K562 (cell line): ENCODE measurements at regions not wholly inside any gene's neighbourhood (a gene's known extent, or its start where the extent isn't known, plus 50 kb on each side); places are given as distances from the start of the nearest gene placed in this dataset.

Experiments
- ATAC-seq: fragments of 200-7000 bp; cut with Tn5 transposase; 3 replicates; pipeline ENCODE4 v1.9.1; 2020; ENCODE audit warnings: moderate library complexity
- BruUV-seq: library from RNA; stranded (reverse); fragments of 400-500 nt; replicated peaks from 2 replicates; lab custom pipeline; 2021; lab: Mats Ljungman, UMichigan
- CTCF ChIA-PET: fragments of 300-600 bp; formaldehyde crosslinking; extraction: SDS; loops from one replicate; lab custom pipeline; 2021; ENCODE audit warnings: low intra/inter-chr PET ratio; lab: Yijun Ruan, JAX
- POLR2A ChIA-PET: fragments of 300-600, 350-650 bp; sonication (Branson Sonifier 250); formaldehyde crosslinking; extraction: SDS; loops from one replicate; lab custom pipeline; 2021; ENCODE audit warnings: antibody characterized with exemption, inconsistent platforms; lab: Yijun Ruan, JAX
- DNase-seq, 4 experiments: peaks; one replicate each; pipeline versions ENCODE4 v3.0.0 to v3.0.0-alpha.2; 2011 to 2018; ENCODE audit warnings: low spot score in 3 of 4, mixed read lengths in 3 of 4; ENCODE audit errors: extremely low read depth in 1 of 4
- FAIRE-seq: peaks from 2 replicates; lab custom pipeline; 2011; peaks lifted over from hg19 to GRCh38; lab: Jason Lieb, UNC
- H2AFZ ChIP-seq: 2 replicates; pipeline ENCODE4 v1.6.0; 2011; ENCODE audit warnings: low read depth, low read length, control low read depth, inconsistent platforms
- H3K27ac ChIP-seq: fragments of 200-600 bp; 3 replicates; pipeline ENCODE4 v1.8.0; 2011; ENCODE audit warnings: low read depth, mild to moderate bottlenecking, control low read depth, inconsistent platforms, low read length, moderate library complexity, mixed read lengths; ENCODE audit errors: extremely low read depth
- H3K27me3 ChIP-seq, 2 experiments: fragments of 300-600 bp in 1 of 2; 2 replicates in 1 of 2; 3 replicates in 1 of 2; pipeline versions ENCODE4 v1.6.0 to v1.8.0; 2011; ENCODE audit warnings: inconsistent platforms in 2 of 2, low read length in 2 of 2, mild to moderate bottlenecking in 1 of 2, mixed read lengths in 1 of 2, moderate library complexity in 1 of 2; ENCODE audit not compliant: control insufficient read depth in 2 of 2, insufficient read depth in 2 of 2
- H3K36me3 ChIP-seq: fragments of 300-600 bp; 3 replicates; pipeline ENCODE4 v1.8.0; 2011; ENCODE audit warnings: mild to moderate bottlenecking, low read length, inconsistent platforms; ENCODE audit not compliant: control insufficient read depth, insufficient read depth
- H3K4me1 ChIP-seq, 2 experiments: fragments of 200-600 bp in 1 of 2; replicated peaks in 1 of 2; 2 replicates in 1 of 2; 3 replicates in 1 of 2; pipeline versions ENCODE4 v1.5.1 to v1.8.0; 2011; ENCODE audit warnings: inconsistent platforms in 2 of 2, low read length in 2 of 2, mild to moderate bottlenecking in 1 of 2, mixed read lengths in 1 of 2, moderate library complexity in 1 of 2; ENCODE audit not compliant: control insufficient read depth in 2 of 2, insufficient read depth in 2 of 2
- H3K4me2 ChIP-seq: 2 replicates; pipeline ENCODE4 v1.6.1; 2011; ENCODE audit warnings: low read length, control low read depth, inconsistent platforms, mixed read lengths; ENCODE audit not compliant: insufficient read depth
- H3K4me3 ChIP-seq: fragments of 200-600 bp; sonication (generic), shearing (Covaris generic); 2 replicates; pipeline ENCODE4 v1.5.1; 2016; ENCODE audit warnings: control low read depth, inconsistent platforms
- H3K79me2 ChIP-seq: fragments of 200-600 bp; 3 replicates; pipeline ENCODE4 v1.8.0; 2011; ENCODE audit warnings: low read length, inconsistent platforms; ENCODE audit not compliant: control insufficient read depth, insufficient read depth
- H3K9ac ChIP-seq, 2 experiments: 2 replicates each; pipeline versions ENCODE4 v1.6.0 to v1.6.1; 2011; ENCODE audit warnings: low read depth in 2 of 2, low read length in 2 of 2, control low read depth in 1 of 2, inconsistent platforms in 1 of 2, mild to moderate bottlenecking in 1 of 2, mixed read lengths in 1 of 2; ENCODE audit not compliant: insufficient read depth in 1 of 2
- H3K9me1 ChIP-seq: one replicate; pipeline ENCODE4 v1.6.0; 2011; ENCODE audit warnings: inconsistent platforms, mild to moderate bottlenecking, low read length, moderate library complexity; ENCODE audit not compliant: control insufficient read depth, insufficient read depth
- H3K9me3 ChIP-seq: replicated peaks from 2 replicates; pipeline ENCODE4 v1.5.1; 2011; ENCODE audit warnings: low read depth, low read length, inconsistent platforms; ENCODE audit not compliant: control insufficient read depth, insufficient read depth
- H4K20me1 ChIP-seq: replicated peaks from 2 replicates; pipeline ENCODE4 v1.6.1; 2011; ENCODE audit warnings: low read length, inconsistent platforms, mixed read lengths; ENCODE audit not compliant: control insufficient read depth, insufficient read depth
- WGBS: fragments of 100-300 bp; shearing (Covaris generic); methylation state at CpG from one replicate; pipeline ENCODE4 v1.1.6; 2016; ENCODE audit warnings: low coverage, mixed read lengths; ENCODE audit not compliant: insufficient coverage; ENCODE audit errors: missing lambda C conversion rate; 5-methylcytosine and 5-hydroxymethylcytosine counted together
- in situ Hi-C: fragments of 300-500 bp; cut with MboI; formaldehyde crosslinking; loops from 4 replicates; pipeline ENCODE4 v1.15.0; 2018; ENCODE audit warnings: inconsistent platforms, mixed read lengths
- intact Hi-C: fragments of 100-400 bp; cut with micrococcal nuclease; formaldehyde crosslinking; loops from 2 replicates; pipeline ENCODE4 v1.14.2; 2022
- TF ChIP-seq, protein P1 (sequence below): fragments of 250-450 bp; sonication (Bioruptor Pico); IDR thresholded peaks from 2 replicates; pipeline ENCODE4 v1.9.0; 2021; ENCODE audit warnings: mild to moderate bottlenecking, inconsistent platforms
- TF ChIP-seq, protein P2 (sequence below): fragments of 450-650 bp; IDR thresholded peaks from 2 replicates; pipeline ENCODE4 v1.7.1; 2018; ENCODE audit warnings: mild to moderate bottlenecking, low read depth; ENCODE audit not compliant: partially characterized antibody

DNA sequence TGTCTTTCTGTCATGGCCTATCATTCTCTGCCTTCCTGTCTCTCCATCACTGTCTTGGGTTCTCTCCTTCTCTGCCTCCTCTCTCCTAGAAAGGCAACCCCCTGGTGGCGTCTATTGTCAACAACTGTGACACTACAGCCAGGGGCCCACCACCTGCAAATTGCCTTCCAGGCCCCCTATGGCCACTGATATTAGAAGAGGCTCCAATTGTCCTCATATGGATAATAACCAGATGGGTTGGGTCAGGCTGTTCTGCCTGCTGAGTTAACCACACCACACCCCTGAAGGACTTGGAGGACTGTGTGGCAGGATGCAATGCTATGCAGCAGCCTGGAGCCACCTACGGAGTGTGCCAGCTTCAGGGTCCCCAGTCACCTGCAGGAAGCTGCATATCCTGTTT lies 665.0 kb downstream of the NTRK3 start:
- intact Hi-C loops = no loop called here
- Histone ChIP-seq H3K4me2 (no peak overlapping the region), H3K9me3 (no peaks in the 10 kb centered on the region), H3K27me3 (no peaks in the 10 kb centered on the region), H3K4me1 (no peaks in the 10 kb centered on the region)
- no peak for FAIRE-seq
- 27% methylated on average over 2 of the region's 2 CpGs for WGBS
- BruUV-seq = no TSS peak
- TF ChIP-seq, protein P1, sequence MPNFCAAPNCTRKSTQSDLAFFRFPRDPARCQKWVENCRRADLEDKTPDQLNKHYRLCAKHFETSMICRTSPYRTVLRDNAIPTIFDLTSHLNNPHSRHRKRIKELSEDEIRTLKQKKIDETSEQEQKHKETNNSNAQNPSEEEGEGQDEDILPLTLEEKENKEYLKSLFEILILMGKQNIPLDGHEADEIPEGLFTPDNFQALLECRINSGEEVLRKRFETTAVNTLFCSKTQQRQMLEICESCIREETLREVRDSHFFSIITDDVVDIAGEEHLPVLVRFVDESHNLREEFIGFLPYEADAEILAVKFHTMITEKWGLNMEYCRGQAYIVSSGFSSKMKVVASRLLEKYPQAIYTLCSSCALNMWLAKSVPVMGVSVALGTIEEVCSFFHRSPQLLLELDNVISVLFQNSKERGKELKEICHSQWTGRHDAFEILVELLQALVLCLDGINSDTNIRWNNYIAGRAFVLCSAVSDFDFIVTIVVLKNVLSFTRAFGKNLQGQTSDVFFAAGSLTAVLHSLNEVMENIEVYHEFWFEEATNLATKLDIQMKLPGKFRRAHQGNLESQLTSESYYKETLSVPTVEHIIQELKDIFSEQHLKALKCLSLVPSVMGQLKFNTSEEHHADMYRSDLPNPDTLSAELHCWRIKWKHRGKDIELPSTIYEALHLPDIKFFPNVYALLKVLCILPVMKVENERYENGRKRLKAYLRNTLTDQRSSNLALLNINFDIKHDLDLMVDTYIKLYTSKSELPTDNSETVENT (CRISPR knock-in tag) = no peak
- TF ChIP-seq, protein P2, sequence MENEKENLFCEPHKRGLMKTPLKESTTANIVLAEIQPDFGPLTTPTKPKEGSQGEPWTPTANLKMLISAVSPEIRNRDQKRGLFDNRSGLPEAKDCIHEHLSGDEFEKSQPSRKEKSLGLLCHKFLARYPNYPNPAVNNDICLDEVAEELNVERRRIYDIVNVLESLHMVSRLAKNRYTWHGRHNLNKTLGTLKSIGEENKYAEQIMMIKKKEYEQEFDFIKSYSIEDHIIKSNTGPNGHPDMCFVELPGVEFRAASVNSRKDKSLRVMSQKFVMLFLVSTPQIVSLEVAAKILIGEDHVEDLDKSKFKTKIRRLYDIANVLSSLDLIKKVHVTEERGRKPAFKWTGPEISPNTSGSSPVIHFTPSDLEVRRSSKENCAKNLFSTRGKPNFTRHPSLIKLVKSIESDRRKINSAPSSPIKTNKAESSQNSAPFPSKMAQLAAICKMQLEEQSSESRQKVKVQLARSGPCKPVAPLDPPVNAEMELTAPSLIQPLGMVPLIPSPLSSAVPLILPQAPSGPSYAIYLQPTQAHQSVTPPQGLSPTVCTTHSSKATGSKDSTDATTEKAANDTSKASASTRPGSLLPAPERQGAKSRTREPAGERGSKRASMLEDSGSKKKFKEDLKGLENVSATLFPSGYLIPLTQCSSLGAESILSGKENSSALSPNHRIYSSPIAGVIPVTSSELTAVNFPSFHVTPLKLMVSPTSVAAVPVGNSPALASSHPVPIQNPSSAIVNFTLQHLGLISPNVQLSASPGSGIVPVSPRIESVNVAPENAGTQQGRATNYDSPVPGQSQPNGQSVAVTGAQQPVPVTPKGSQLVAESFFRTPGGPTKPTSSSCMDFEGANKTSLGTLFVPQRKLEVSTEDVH = no peak
- TF ChIP-seq, all 486 proteins: peak for 0
- Histone ChIP-seq H2AFZ (no peak overlapping the region), H3K4me3 (no peak overlapping the region), H3K36me3 (peaks cover 17% of the 10 kb centered on the region), H4K20me1 (no peaks in the 10 kb centered on the region; the same call in 1 of the 2 replicates), H3K79me2 (peaks cover 6% of the 10 kb centered on the region; the same call in 1 of the 3 replicates), H3K9me1 (no peaks in the 10 kb centered on the region), H3K27ac (no peak overlapping the region), H3K9ac (no peak overlapping the region)
- DNase-seq (no peak), ATAC-seq (no peak)
- CTCF ChIA-PET = no interaction called here
- in situ Hi-C loops = no loop called here
- POLR2A ChIA-PET = no interaction called here
